ENCODE measurements at regions not wholly inside any gene's neighbourhood (a gene's known extent, or its start where the extent isn't known, plus 50 kb on each side); places are given as distances from the start of the nearest gene placed in this dataset.

- no peak for DNase-seq (ENCODE audit: low spot score)
- WGBS, result 90% methylated on average over 13 of the region's 13 CpGs
- Histone ChIP-seq H3K9ac (ENCODE audit: low read depth in 1 of 2, low read length in 2 of 2) (no peak overlapping the region), H3K36me3 (ENCODE audit: control insufficient read depth in 4 of 4, insufficient read depth in 3 of 4, low read depth in 1 of 4, low read length in 3 of 4) (no peaks in the 10 kb centered on the region), H3K4me1 (ENCODE audit: control insufficient read depth in 4 of 4, insufficient read depth in 4 of 4, low read length in 3 of 4) (no peaks in the 10 kb centered on the region), H3K4me3 (ENCODE audit: low read depth in 1 of 3, low read length in 3 of 3) (no peak overlapping the region), H3K27ac (ENCODE audit: low read depth in 1 of 2, low read length in 2 of 2) (no peak overlapping the region), H3K27me3 (ENCODE audit: control insufficient read depth in 4 of 4, insufficient read depth in 4 of 4, low read length in 3 of 4) (peaks cover 0 to 14% (median 0%) of the 10 kb centered on the region in 4 donors), H3K9me3 (ENCODE audit: control insufficient read depth in 4 of 4, low read length in 3 of 4) (no peaks in the 10 kb centered on the region)
- no peak for TF ChIP-seq EGR1 (IDR thresholded peaks at IDR 0.05; ENCODE audit: low read depth in 2 of 2)
- TF ChIP-seq RAD21 (IDR thresholded peaks at IDR 0.05), result no peak
- no peak for TF ChIP-seq RXRA (IDR thresholded peaks at IDR 0.05)
Observed at GRCh38 chr3:127120851-127121647, 71.9 kb upstream of the PRR23E start.

DNA sequence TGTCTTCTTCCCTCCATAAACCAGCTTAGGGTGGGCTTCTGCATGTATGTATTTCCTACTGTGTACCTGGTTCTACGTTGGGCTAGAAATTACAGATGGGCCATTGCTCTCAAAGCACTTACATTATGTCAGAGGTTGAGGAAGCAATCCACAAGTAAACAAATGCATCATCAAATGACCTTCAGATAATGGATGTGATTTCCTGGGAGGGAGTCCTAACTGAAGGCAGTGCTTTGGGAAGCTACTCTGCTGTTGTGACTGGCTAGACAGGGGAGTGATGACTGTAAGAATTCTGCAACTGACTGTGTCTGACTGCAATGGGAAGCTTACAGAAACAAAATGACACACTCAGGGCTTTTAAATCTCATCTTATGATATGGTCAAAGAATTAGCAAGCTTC, 71.0 kb upstream of the PRR23E start:
- 44% methylated on average over 1 of the region's 1 CpG for WGBS
- no peak overlapping the region for H3K4me3 ChIP-seq (ENCODE audit: low read depth in 1 of 3, low read length in 3 of 3)
- no peak for TF ChIP-seq TAF1 (conservative IDR thresholded peaks at IDR 0.05)
- no peak for TF ChIP-seq HNF4A (conservative IDR thresholded peaks at IDR 0.05)
- TF ChIP-seq FOXA2 (IDR thresholded peaks at IDR 0.05), result no peak
- TF ChIP-seq ATF3 (IDR thresholded peaks at IDR 0.05), result no peak
- TF ChIP-seq SP1 (IDR thresholded peaks at IDR 0.05), result no peak
- no peak for TF ChIP-seq CTCF (IDR thresholded peaks at IDR 0.05; ENCODE audit: low read depth, low read length, missing input control)
- TF ChIP-seq JUND (IDR thresholded peaks at IDR 0.05), result no peak
- TF ChIP-seq RXRA (IDR thresholded peaks at IDR 0.05), result no peak
- TF ChIP-seq YY1 (IDR thresholded peaks at IDR 0.05), result no peak
- no peak for TF ChIP-seq HNF4G (IDR thresholded peaks at IDR 0.05)
- no peak for TF ChIP-seq GABPA (IDR thresholded peaks at IDR 0.05 in 1 of 2, conservative IDR thresholded peaks at IDR 0.05 in 1 of 2)
- TF ChIP-seq, protein P1, sequence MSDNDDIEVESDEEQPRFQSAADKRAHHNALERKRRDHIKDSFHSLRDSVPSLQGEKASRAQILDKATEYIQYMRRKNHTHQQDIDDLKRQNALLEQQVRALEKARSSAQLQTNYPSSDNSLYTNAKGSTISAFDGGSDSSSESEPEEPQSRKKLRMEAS (IDR thresholded peaks at IDR 0.05), result no peak
- no peak for TF ChIP-seq EGR1 (IDR thresholded peaks at IDR 0.05; ENCODE audit: low read depth in 2 of 2)
- no peak for DNase-seq (ENCODE audit: low spot score)
- no peaks in the 10 kb centered on the region for H3K4me1 ChIP-seq (ENCODE audit: control insufficient read depth in 4 of 4, insufficient read depth in 4 of 4, low read length in 3 of 4)
- peaks cover 0 to 14% (median 0%) of the 10 kb centered on the region in 4 donors for H3K27me3 ChIP-seq (ENCODE audit: control insufficient read depth in 4 of 4, insufficient read depth in 4 of 4, low read length in 3 of 4)
- no peaks in the 10 kb centered on the region for H3K36me3 ChIP-seq (ENCODE audit: control insufficient read depth in 4 of 4, insufficient read depth in 3 of 4, low read depth in 1 of 4, low read length in 3 of 4)
- no peaks in the 10 kb centered on the region for H3K9me3 ChIP-seq (ENCODE audit: control insufficient read depth in 4 of 4, low read length in 3 of 4)
- no peak overlapping the region for H3K9ac ChIP-seq (ENCODE audit: low read depth in 1 of 2, low read length in 2 of 2)
- H3K27ac ChIP-seq (ENCODE audit: low read depth in 1 of 2, low read length in 2 of 2), result no peak overlapping the region

- Histone ChIP-seq H3K9ac (ENCODE audit: low read depth in 1 of 2, low read length in 2 of 2) (no peak overlapping the region), H3K36me3 (ENCODE audit: control insufficient read depth in 4 of 4, insufficient read depth in 3 of 4, low read depth in 1 of 4, low read length in 3 of 4) (no peaks in the 10 kb centered on the region), H3K4me1 (ENCODE audit: control insufficient read depth in 4 of 4, insufficient read depth in 4 of 4, low read length in 3 of 4) (no peaks in the 10 kb centered on the region), H3K27ac (ENCODE audit: low read depth in 1 of 2, low read length in 2 of 2) (no peak overlapping the region), H3K9me3 (ENCODE audit: control insufficient read depth in 4 of 4, low read length in 3 of 4) (no peaks in the 10 kb centered on the region), H3K27me3 (ENCODE audit: control insufficient read depth in 4 of 4, insufficient read depth in 4 of 4, low read length in 3 of 4) (peaks cover 0 to 14% (median 0%) of the 10 kb centered on the region in 4 donors), H3K4me3 (ENCODE audit: low read depth in 1 of 3, low read length in 3 of 3) (no peak overlapping the region)
- TF ChIP-seq SP1 (IDR thresholded peaks at IDR 0.05), result no peak
- DNase-seq (ENCODE audit: low spot score), result no peak
- WGBS, result 88% methylated on average over 2 of the region's 2 CpGs
Observed at GRCh38 chr3:127123533-127123932, 69.4 kb upstream of the PRR23E start.
